ENCODE measurements at regions not wholly inside any gene's neighbourhood (a gene's known extent, or its start where the extent isn't known, plus 50 kb on each side); places are given as distances from the start of the nearest gene placed in this dataset.

DNA sequence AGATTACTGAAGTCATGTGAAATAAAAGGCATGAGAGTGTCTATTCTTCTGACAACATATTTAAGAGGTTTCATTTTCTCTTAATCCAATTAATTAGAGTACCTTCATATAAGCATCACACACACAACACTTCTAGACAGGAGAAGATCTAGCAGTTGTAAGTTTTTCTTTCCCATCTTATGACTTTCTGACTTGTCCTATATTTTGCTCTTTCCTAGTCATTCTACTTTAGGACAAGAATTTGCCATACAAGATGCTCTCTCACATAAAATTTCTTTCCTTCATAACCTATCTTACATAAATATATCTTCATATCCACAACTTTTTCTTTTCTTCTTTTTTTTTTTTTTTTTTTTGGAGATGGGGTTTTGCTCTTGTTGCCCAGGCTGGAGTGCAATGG is 118.3 kb upstream of the SERPIND1 start:
- intact Hi-C loops (cut with DNase I): no loop called here
- Histone ChIP-seq H3K9me3 (no peaks in the 10 kb centered on the region), H3K4me3 (no peak overlapping the region), H3K36me3 (no peaks in the 10 kb centered on the region), H3K27ac (no peak overlapping the region), H3K27me3 (peaks cover 0 to 8% (median 0%) of the 10 kb centered on the region in 4 donors), H3K4me1 (no peaks in the 10 kb centered on the region)
- no peak for TF ChIP-seq POLR2A (IDR thresholded peaks at IDR 0.05)
- TF ChIP-seq, protein P1, sequence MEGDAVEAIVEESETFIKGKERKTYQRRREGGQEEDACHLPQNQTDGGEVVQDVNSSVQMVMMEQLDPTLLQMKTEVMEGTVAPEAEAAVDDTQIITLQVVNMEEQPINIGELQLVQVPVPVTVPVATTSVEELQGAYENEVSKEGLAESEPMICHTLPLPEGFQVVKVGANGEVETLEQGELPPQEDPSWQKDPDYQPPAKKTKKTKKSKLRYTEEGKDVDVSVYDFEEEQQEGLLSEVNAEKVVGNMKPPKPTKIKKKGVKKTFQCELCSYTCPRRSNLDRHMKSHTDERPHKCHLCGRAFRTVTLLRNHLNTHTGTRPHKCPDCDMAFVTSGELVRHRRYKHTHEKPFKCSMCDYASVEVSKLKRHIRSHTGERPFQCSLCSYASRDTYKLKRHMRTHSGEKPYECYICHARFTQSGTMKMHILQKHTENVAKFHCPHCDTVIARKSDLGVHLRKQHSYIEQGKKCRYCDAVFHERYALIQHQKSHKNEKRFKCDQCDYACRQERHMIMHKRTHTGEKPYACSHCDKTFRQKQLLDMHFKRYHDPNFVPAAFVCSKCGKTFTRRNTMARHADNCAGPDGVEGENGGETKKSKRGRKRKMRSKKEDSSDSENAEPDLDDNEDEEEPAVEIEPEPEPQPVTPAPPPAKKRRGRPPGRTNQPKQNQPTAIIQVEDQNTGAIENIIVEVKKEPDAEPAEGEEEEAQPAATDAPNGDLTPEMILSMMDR (IDR thresholded peaks at IDR 0.05): no peak
- DNase-seq: no peak

GRCh38 chr22:20656516-20656901 is 117.4 kb upstream of the SERPIND1 start:
- H3K4me1 ChIP-seq: no peaks in the 10 kb centered on the region
- H3K4me3 ChIP-seq: no peak overlapping the region
- 87 to 91% methylated on average over 11 to 12 of the region's 12 CpGs for WGBS, 2 donors
- peaks cover 0 to 8% (median 0%) of the 10 kb centered on the region in 4 donors for H3K27me3 ChIP-seq
- no peak overlapping the region for H3K27ac ChIP-seq
- no peak for DNase-seq
- no peaks in the 10 kb centered on the region for H3K9me3 ChIP-seq
- no peaks in the 10 kb centered on the region for H3K36me3 ChIP-seq
- intact Hi-C loops (cut with DNase I): no loop called here
- TF ChIP-seq POLR2A (IDR thresholded peaks at IDR 0.05): no peak
- TF ChIP-seq, protein P1 (IDR thresholded peaks at IDR 0.05): no peak

GRCh38 chr22:20656902-20657836 is 116.7 kb upstream of the SERPIND1 start:
- Histone ChIP-seq H3K4me3 (no peak overlapping the region), H3K27ac (no peak overlapping the region), H3K36me3 (no peaks in the 10 kb centered on the region), H3K4me1 (no peaks in the 10 kb centered on the region), H3K27me3 (peaks cover 0 to 13% (median 0%) of the 10 kb centered on the region in 4 donors), H3K9me3 (no peaks in the 10 kb centered on the region)
- WGBS, 2 donors: 74 to 87% methylated on average over 15 of the region's 17 CpGs
- TF ChIP-seq, protein P1 (IDR thresholded peaks at IDR 0.05): no peak
- no peak for TF ChIP-seq POLR2A (IDR thresholded peaks at IDR 0.05)
- DNase-seq: no peak
- intact Hi-C loops (cut with DNase I): no loop called here

Data from esophagus squamous epithelium (tissue), 5 donors.